GM12874 (cell line): ENCODE measurements at regions not wholly inside any gene's neighbourhood (a gene's known extent, or its start where the extent isn't known, plus 50 kb on each side); places are given as distances from the start of the nearest gene placed in this dataset.

Experiments used
- CTCF ChIP-seq: IDR thresholded peaks from 2 replicates; pipeline ENCODE4 v1.5.1; 2011; ENCODE audit warnings: low read depth, mild to moderate bottlenecking, control low read depth, low read length, moderate library complexity; ENCODE audit not compliant: insufficient read depth

GRCh38 chr14:85247071-85247470 lies 282.9 kb upstream of the FLRT2 start:
- TF ChIP-seq CTCF, result no peak

GRCh38 chr14:85248881-85249635 lies 280.9 kb upstream of the FLRT2 start:
- TF ChIP-seq CTCF, result no peak

GRCh38 chr14:85250414-85251189 lies 279.3 kb upstream of the FLRT2 start:
- TF ChIP-seq CTCF, result no peak

- TF ChIP-seq CTCF, result no peak
These were observed 277.9 kb upstream of the FLRT2 start for GRCh38 chr14:85252011-85252410.

GRCh38 chr14:85254711-85255110 lies 275.2 kb upstream of the FLRT2 start:
- TF ChIP-seq CTCF, result no peak

GRCh38 chr14:85257287-85257686 lies 272.7 kb upstream of the FLRT2 start:
- no peak for TF ChIP-seq CTCF

- no peak for TF ChIP-seq CTCF
These were observed 265.8 kb upstream of the FLRT2 start for GRCh38 chr14:85263916-85264675.
